Superior temporal gyrus (tissue), 1 donor: ENCODE measurements at regions not wholly inside any gene's neighbourhood (a gene's known extent, or its start where the extent isn't known, plus 50 kb on each side); places are given as distances from the start of the nearest gene placed in this dataset.

Experiments
- DNase-seq: peaks from one replicate; pipeline ENCODE4 v3.0.0-alpha.2; 2016; ENCODE audit errors: extremely low spot score

GRCh38 chr1:30638086-30638485 lies 85.3 kb downstream of the MATN1 start:
- DNase-seq, result no peak

- no peak for DNase-seq
These were observed 86.0 kb downstream of the MATN1 start for GRCh38 chr1:30637183-30637980.

DNA sequence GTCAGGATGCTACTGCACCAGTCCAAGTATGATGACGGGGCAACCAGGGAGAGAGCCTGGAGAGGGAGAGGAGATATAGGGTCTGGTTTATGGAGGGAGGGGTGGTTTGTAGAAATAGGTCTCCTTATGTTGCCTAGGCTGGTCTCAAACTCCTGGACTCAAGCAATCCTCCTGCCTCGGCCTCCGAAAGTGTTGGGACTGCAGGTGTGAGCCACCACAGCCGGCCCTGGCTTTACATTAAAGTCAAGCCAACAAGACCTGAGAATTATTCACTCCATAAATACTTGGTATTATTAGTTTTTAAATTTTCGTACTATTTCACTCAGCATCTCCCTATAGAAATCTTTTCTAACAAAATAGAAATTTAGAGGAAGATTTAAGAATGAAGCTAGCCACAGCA lies 86.8 kb downstream of the MATN1 start:
- DNase-seq, result no peak

GRCh38 chr1:30635391-30635975 lies 87.9 kb downstream of the MATN1 start:
- DNase-seq, result no peak

GRCh38 chr1:30634507-30634906 lies 88.9 kb downstream of the MATN1 start:
- no peak for DNase-seq

DNA sequence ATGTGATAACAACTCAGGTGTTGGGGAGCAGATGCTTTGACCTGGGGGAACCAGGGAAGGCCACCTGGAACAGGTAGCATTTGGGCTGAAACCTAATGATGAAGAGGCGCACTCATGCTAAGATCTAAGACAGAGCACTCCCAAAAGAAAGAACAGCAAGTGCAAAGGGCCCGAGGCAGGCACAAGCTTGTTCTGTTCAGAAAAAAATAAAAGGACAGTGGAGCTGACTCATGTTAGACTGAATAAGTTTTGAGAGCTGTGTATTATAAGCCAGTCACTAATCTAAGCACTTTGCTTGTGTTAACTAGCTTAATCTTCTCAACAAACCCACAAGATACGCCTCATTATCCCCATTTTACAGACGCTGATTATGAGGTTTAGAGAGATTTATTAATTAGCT lies 90.1 kb downstream of the MATN1 start:
- no peak for DNase-seq

DNA sequence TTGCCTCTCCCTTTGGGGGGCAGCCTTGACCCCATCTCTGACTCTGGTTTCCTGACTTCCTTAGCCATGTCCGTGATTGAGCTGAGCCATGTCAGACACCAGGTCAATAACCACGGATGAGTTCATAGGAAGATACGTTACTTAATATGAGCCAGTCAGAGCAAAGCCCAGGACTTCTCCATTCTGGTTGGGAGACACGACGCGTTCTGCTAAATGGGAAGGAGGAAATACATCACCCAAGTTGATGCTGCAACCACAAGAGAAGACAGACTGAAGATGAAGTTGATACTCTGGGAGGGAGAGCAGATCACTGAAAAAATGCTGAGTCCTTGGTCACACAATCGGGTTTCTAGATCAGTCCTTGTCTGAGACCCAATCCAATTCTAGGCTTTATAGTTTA lies 90.9 kb downstream of the MATN1 start:
- DNase-seq, result no peak

- DNase-seq, result no peak
These were observed 91.7 kb downstream of the MATN1 start for GRCh38 chr1:30631700-30632099.

GRCh38 chr1:30629501-30629900 lies 93.9 kb downstream of the MATN1 start:
- no peak for DNase-seq

DNA sequence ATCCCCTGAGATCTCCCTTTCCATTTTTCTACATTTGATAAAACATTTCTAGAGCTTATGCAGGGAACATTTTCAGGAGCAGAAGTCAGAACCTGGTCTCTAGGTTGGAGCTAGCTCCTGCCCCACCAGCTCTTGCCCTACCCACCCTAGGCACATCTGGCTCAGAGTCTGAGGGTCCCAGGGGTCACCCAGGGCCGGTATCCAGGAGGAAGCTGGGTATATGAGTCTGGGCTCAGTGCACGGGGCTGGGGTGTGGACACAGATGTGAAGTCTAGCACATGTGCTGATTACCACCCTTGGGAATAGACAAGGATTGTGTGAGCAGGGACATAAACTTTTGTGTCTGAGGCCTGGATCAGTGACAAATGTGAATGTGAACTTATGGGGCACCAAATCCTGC lies 95.4 kb downstream of the MATN1 start:
- DNase-seq, result no peak

DNA sequence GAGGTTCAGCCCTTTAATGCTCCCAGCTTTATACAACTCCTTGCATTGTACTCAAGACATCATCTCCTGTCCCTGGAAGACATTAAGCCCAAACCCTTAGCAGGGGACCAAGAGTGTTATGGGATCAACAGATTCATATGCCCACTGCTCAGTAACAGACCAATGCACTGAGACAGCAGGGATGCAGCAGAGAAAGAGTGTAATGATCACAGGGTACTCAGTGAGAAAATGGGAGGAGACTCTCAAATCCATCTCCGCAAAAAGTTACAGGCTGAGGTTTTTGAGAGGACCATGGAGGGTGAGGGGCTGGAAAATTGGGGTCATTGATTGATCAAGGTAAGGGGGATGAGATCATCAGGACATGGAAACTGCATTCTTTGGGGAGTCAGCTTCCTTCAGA lies 96.2 kb downstream of the MATN1 start:
- DNase-seq, result no peak

GRCh38 chr1:30623431-30623830 lies 100.0 kb downstream of the MATN1 start:
- no peak for DNase-seq

- no peak for DNase-seq
These were observed 103.8 kb downstream of the MATN1 start for GRCh38 chr1:30619619-30620018.

DNA sequence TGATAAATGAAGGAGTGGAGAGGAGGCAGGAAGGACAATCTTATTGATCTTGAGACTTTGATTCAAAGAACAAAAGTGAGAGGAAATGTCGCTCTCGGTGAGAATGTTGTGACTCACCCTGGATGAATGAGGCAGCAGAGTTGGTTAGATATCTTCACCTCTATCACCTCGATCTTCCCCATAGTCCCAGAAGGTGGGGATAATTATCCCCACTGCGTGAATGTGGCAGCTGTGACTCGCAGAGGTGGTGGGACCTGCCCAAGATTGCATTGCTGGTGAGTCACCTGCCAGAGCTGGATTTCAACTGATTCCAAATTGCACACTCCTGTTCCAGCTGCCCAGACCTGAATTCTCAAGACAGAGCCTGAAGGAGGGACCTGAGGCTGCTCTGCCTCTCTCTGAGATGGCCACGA lies 105.0 kb downstream of the MATN1 start:
- DNase-seq, result no peak

GRCh38 chr1:30616759-30617158 lies 106.6 kb downstream of the MATN1 start:
- no peak for DNase-seq

DNA sequence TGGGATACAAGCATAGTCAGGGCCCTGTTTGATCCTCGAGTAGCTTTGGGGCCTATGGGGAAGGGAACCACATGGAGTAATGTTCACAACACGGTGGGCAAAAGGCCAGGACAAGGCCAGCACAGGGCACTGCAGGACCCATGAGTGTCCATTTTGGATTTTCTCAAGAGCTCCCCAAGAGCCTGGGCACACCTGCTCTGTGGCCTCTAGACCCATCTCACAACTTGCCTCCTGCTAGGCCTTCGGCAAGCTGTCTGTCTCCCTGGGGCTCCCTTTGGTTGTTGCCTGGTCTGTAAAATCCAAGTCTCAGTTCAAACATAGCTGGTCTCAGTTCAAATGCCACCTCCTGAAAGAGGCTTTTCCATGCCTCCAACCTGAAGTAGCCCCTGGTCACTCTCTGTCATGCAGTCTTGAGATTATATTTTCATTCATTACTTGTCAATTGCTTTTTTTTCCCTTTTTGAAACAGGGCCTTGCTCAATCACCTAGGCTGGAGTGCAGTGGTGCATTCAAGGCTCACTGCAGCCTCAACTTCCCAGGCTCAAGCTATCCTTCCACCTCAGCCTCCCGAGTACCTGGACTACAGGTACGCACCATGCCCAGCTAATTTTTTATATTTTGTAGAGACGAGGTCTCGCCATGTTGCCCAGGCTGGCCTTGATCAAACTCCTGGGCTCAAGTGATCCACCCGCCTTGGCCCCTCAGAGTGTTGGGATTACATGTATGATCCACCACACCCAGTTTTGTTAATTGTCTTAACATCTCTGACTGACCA lies 107.4 kb downstream of the MATN1 start:
- DNase-seq, result no peak

DNA sequence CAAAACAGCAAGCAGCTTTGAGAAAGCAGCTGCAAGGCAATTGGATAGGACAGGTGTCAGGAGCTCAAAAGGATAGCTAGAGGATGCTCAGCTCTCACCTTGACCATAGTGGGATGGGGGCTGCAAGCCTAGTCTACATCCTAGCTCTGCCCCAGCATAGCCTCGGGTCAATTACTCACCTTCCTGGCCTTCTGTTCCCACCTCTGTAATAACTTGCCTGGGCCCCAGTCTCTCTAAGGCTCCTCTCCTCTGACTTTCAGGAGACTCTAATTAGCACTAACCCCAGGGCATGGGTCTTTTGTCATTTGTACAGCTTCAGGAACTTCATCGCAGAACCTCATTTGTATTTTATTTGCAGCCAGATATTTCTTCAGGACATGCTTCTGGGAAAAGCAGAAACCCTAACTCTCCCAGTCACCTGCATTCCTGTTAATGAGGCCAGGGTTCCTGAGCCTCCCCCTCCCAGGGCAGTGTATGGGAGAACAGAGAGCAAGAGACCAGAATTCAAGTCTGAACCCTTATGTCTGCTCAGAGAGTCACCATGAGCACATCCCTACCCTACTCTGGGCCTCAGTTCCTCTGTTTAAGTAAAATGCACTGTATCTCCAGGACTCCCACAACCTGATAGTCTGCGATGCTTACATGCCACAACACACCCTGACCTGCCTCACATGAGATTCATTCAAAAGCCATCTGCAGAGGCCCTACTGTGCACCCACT lies 108.1 kb downstream of the MATN1 start:
- DNase-seq, result no peak

DNA sequence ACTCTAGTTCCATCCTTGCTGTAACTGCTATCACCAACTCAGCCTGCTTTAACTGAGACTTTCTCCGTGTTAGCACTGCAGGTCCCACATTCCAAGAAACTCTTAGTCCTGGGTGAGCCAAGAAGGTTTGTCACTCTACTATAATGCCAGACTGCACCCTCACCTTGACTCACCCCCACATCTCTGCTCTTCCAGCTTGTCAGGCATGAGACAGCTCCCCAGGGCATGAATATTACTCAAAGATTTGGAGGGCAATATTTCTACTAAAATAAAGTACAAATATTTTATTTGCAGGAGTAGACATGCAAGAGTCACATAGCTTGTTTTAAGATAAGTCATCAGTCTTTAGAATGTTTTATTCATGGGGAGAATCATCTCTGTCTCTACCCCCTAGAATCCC lies 110.2 kb downstream of the MATN1 start:
- no peak for DNase-seq

GRCh38 chr1:30612536-30613065 lies 110.8 kb downstream of the MATN1 start:
- DNase-seq, result no peak

- DNase-seq, result no peak
These were observed 111.6 kb downstream of the MATN1 start for GRCh38 chr1:30611741-30612309.

DNA sequence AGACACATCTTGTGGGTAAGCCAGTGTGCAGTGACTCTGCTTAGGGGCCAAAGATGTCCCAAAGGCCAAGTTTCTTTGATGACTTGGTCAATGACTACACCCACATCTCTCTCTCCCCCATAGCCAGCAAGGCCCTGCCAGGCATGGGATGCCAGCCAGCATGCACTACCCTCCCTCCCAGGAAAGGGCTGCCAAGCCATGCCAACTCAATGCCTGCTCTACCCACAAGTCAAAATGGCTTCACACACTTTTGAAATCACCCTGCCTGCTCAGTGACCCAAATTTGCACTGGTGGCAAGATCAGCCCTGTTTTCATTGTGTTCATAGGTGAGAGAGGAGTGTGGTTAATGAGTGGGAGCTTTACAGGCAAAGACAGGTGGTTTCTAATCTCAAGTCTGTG lies 112.5 kb downstream of the MATN1 start:
- DNase-seq, result no peak

- DNase-seq, result no peak
These were observed 113.4 kb downstream of the MATN1 start for GRCh38 chr1:30609999-30610345.
